ENCODE measurements at regions not wholly inside any gene's neighbourhood (a gene's known extent, or its start where the extent isn't known, plus 50 kb on each side); places are given as distances from the start of the nearest gene placed in this dataset.

DNA sequence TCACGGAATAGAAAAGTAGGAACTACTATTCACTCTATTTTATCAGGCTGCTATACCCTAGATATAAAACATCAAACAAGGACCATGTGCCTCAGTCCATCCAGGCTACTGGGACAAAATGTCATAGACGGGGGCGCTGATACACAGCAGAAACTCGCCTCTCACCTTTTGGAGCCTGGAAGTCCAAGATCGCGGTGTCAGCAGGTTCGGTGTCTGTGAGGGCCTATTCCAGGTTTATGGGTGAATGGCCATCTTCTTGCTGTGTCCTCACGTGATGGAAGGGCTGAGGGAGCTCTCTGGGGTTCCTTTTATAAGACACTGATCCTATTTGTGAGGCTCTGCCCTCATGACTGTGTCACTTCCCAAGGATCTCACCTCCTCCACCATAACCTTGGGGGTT is 89.5 kb downstream of the DLL1 start:
- TF ChIP-seq, protein P1, sequence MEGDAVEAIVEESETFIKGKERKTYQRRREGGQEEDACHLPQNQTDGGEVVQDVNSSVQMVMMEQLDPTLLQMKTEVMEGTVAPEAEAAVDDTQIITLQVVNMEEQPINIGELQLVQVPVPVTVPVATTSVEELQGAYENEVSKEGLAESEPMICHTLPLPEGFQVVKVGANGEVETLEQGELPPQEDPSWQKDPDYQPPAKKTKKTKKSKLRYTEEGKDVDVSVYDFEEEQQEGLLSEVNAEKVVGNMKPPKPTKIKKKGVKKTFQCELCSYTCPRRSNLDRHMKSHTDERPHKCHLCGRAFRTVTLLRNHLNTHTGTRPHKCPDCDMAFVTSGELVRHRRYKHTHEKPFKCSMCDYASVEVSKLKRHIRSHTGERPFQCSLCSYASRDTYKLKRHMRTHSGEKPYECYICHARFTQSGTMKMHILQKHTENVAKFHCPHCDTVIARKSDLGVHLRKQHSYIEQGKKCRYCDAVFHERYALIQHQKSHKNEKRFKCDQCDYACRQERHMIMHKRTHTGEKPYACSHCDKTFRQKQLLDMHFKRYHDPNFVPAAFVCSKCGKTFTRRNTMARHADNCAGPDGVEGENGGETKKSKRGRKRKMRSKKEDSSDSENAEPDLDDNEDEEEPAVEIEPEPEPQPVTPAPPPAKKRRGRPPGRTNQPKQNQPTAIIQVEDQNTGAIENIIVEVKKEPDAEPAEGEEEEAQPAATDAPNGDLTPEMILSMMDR (IDR thresholded peaks at IDR 0.05): no peak
- TF ChIP-seq USF1 (IDR thresholded peaks at IDR 0.05; ENCODE audit: borderline replicate concordance, low read depth) (no peak), FOXM1 (IDR thresholded peaks at IDR 0.05; ENCODE audit: low read depth) (no peak), GABPA (IDR thresholded peaks at IDR 0.05; ENCODE audit: low read depth) (no peak), RFX5 (IDR thresholded peaks at IDR 0.05; ENCODE audit: low read length) (no peak), ZBTB33 (IDR thresholded peaks at IDR 0.05; ENCODE audit: borderline replicate concordance, low read depth) (no peak), FOSL2 (IDR thresholded peaks at IDR 0.05; ENCODE audit: borderline replicate concordance, low read depth) (no peak), EP300 (IDR thresholded peaks at IDR 0.05; ENCODE audit: borderline replicate concordance in 1 of 2, low read depth in 1 of 2, low read length in 1 of 2) (no peak), SMC3 (IDR thresholded peaks at IDR 0.05; ENCODE audit: low read depth, low read length) (no peak), ELF1 (IDR thresholded peaks at IDR 0.05) (no peak)
- TF ChIP-seq, protein P2, sequence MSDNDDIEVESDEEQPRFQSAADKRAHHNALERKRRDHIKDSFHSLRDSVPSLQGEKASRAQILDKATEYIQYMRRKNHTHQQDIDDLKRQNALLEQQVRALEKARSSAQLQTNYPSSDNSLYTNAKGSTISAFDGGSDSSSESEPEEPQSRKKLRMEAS (IDR thresholded peaks at IDR 0.05; ENCODE audit: low read depth): no peak

Measured in SK-N-SH (cell line).